ENCODE measurements at regions not wholly inside any gene's neighbourhood (a gene's known extent, or its start where the extent isn't known, plus 50 kb on each side); places are given as distances from the start of the nearest gene placed in this dataset.

DNA sequence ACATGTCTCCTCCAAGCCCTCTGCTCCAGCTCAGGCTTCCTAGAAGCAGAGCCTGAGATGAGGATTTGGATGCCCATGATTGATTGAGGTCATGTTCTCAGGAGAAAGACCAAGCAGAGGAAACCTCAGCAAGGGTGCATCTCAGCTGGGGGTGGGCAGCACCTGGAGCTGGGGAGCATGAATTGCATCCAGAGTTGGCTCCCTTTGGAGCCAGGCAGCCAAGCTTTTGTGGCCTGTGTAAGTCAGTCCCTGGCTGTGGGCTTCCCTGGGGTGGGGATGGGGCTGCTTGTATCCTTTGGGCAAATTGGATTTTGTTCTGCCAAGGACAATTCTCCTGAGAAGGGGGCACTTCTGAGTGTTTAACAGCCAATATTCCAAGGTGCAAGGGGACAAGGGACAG lies 91.5 kb upstream of the WASF3 start:
- Histone ChIP-seq H3K36me3 (ENCODE audit: insufficient read depth, low read length) (no peaks in the 10 kb centered on the region), H3K27me3 (ENCODE audit: insufficient read depth, low read length, poor library complexity, severe bottlenecking) (no peaks in the 10 kb centered on the region), H3K27ac (ENCODE audit: low read depth, low read length) (no peak overlapping the region), H3K9me3 (ENCODE audit: low read length) (no peaks in the 10 kb centered on the region), H3K4me3 (ENCODE audit: low read length) (no peak overlapping the region), H3K4me1 (ENCODE audit: insufficient read depth, low read length) (no peaks in the 10 kb centered on the region)
- DNase-seq: no peak
- Mint-ChIP-seq H3K9me3 (no peaks in the 10 kb centered on the region), H3K4me3 (no peak overlapping the region), H3K4me1 (no peaks in the 10 kb centered on the region), H3K27me3 (peaks cover 10 to 27% of the 10 kb centered on the region in 2 donors), H3K27ac (no peak overlapping the region), H3K36me3 (no peaks in the 10 kb centered on the region)
- CTCF ChIA-PET: no interaction called here
- POLR2A ChIA-PET: no interaction called here

DNA sequence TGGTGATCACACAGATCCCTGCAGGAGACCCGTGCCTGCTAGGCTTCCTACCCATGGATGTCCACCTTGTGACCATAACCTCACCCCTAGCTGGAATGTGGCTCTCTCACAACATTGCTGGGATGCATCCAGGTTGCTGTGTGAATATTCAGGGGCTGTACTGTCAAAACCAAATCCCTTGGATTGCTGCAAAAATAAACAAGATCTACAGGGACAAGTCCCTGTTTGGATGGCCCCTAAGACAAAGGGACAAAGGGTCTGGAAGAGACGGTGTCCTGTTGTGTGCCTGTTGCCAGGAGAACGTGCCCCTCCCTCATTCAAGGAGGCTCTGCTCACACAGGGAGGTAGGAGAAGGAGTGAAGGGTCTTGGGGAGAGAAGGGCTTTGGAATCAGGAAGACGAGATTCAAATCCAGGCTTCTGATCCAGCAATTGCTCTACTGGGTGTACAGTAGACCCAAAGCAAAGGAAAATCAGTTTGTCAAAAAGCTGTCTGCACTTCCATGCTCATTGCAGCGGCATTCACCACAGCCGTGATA lies 89.2 kb upstream of the WASF3 start:
- CTCF ChIA-PET: interaction anchor here (0.6 kb wide), 1 partner anchor 1901 kb away, joined by 3 read pairs; no protein-coding TSS in a partner anchor
- H3K27me3 ChIP-seq (ENCODE audit: insufficient read depth, low read length, poor library complexity, severe bottlenecking): no peaks in the 10 kb centered on the region

DNA sequence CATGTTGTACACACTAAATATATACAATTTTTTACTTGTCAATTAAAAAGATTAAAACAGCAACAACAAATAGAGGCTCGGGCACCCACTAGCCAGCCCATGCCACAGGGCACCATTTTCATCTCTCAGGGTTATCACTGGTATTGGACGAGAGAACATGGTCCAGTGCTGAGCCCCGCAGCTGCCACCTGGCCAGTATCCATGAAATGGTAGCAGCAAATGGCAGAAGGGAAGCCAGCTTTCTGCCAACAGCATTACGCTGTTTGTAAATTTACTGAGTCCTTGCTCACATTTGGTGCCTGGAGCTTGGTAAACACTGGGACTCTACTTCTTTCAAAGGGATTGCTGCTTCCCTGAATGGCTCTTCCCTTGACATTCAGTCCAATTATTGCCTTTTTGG lies 87.9 kb upstream of the WASF3 start:
- Histone ChIP-seq H3K36me3 (ENCODE audit: insufficient read depth, low read length) (no peaks in the 10 kb centered on the region), H3K4me3 (ENCODE audit: low read length) (no peak overlapping the region), H3K4me1 (ENCODE audit: insufficient read depth, low read length) (no peaks in the 10 kb centered on the region), H3K27ac (ENCODE audit: low read depth, low read length) (no peak overlapping the region), H3K27me3 (ENCODE audit: insufficient read depth, low read length, poor library complexity, severe bottlenecking) (no peaks in the 10 kb centered on the region), H3K9me3 (ENCODE audit: low read length) (no peaks in the 10 kb centered on the region)
- Mint-ChIP-seq H3K4me3 (no peak overlapping the region), H3K4me1 (no peaks in the 10 kb centered on the region), H3K9me3 (no peaks in the 10 kb centered on the region), H3K36me3 (no peaks in the 10 kb centered on the region), H3K27me3 (peaks cover 10 to 12% of the 10 kb centered on the region in 2 donors), H3K27ac (no peak overlapping the region)
- ChIA-PET CTCF (no interaction called here), POLR2A (no interaction called here)
- no peak for DNase-seq

More for the DNA sequence above, 89.2 kb upstream of the WASF3 start:
- no peak overlapping the region for H3K27ac ChIP-seq (ENCODE audit: low read depth, low read length)
- H3K4me1 Mint-ChIP-seq: no peaks in the 10 kb centered on the region
- no peaks in the 10 kb centered on the region for H3K9me3 Mint-ChIP-seq
- peaks cover 10 to 17% of the 10 kb centered on the region in 2 donors for H3K27me3 Mint-ChIP-seq
- POLR2A ChIA-PET: interaction anchor here (0.6 kb wide), 1 partner anchor 57 kb away, joined by 3 read pairs; no protein-coding TSS in a partner anchor
- no peak overlapping the region for H3K27ac Mint-ChIP-seq
- H3K36me3 Mint-ChIP-seq: no peaks in the 10 kb centered on the region
- no peaks in the 10 kb centered on the region for H3K4me1 ChIP-seq (ENCODE audit: insufficient read depth, low read length)
- no peak overlapping the region for H3K4me3 ChIP-seq (ENCODE audit: low read length)
- H3K4me3 Mint-ChIP-seq: no peak overlapping the region
- H3K9me3 ChIP-seq (ENCODE audit: low read length): no peaks in the 10 kb centered on the region
- H3K36me3 ChIP-seq (ENCODE audit: insufficient read depth, low read length): no peaks in the 10 kb centered on the region
- DNase-seq: no peak

DNA sequence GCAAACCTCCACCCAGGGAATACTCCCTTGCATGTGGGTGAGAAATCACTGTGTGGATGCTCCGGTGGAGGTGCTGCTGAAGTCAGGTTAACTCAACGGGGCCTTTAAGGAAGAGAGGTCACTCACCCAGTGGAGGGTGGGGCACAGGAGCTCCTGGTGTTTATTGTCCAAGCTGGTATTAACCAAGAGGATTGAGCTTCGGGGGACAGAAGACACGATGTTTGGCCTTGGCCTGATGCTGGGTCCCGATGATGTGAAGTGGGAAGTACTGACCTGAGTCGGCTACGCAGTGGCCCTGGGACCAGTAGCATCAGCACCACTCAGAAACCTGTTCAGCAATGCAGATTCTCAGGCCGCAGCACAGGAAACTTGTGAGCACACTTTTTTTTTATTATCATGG lies 85.7 kb upstream of the WASF3 start:
- Mint-ChIP-seq H3K9me3 (no peaks in the 10 kb centered on the region), H3K27ac (no peak overlapping the region), H3K4me3 (no peak overlapping the region), H3K36me3 (no peaks in the 10 kb centered on the region), H3K27me3 (peaks cover 3 to 5% of the 10 kb centered on the region in 2 donors), H3K4me1 (peaks cover 6 to 10% (median 9%) of the 10 kb centered on the region in 3 donors)
- H3K4me3 ChIP-seq (ENCODE audit: low read length): no peak overlapping the region
- no peaks in the 10 kb centered on the region for H3K27me3 ChIP-seq (ENCODE audit: insufficient read depth, low read length, poor library complexity, severe bottlenecking)
- H3K36me3 ChIP-seq (ENCODE audit: insufficient read depth, low read length): no peaks in the 10 kb centered on the region
- DNase-seq: no peak
- ChIA-PET CTCF (no interaction called here), POLR2A (no interaction called here)
- H3K4me1 ChIP-seq (ENCODE audit: insufficient read depth, low read length): peaks cover 7% of the 10 kb centered on the region
- no peak overlapping the region for H3K27ac ChIP-seq (ENCODE audit: low read depth, low read length)
- no peaks in the 10 kb centered on the region for H3K9me3 ChIP-seq (ENCODE audit: low read length)

DNA sequence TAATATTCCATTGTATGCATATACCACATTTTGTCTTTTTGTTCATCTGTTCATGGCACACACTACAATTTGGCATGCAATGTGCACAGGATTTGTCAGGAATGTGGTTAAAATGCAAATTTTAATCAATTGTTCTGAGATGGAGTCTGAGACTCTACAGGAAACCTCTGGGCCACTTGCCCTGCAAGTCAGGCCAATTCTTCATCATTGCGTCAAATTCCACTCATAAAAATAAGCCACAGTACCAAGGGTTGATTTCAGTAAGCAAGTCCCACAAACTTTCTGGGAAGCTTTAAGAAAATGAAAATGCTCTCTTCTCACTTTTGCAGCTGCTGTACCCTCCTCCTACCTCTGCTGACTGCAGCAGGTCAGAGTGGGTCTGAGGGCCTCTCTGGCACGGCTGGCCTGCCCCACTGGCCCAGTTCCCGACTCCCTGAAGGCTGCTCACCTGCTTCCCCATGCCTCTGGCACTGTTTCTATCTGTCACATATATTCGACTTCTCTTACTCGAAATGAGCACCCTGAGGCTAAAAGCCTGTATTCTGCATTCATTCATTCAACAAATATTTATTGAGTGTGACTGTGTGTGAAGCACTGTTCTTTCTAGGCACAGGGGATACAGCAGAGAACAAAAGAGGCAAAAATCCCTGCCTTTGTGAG lies 83.8 kb upstream of the WASF3 start:
- peaks cover 8% of the 10 kb centered on the region for H3K4me1 ChIP-seq (ENCODE audit: insufficient read depth, low read length)
- CTCF ChIA-PET: no interaction called here
- no peaks in the 10 kb centered on the region for H3K27me3 ChIP-seq (ENCODE audit: insufficient read depth, low read length, poor library complexity, severe bottlenecking)
- Mint-ChIP-seq H3K4me3 (no peak overlapping the region), H3K9me3 (no peaks in the 10 kb centered on the region), H3K27ac (no peak overlapping the region), H3K36me3 (no peaks in the 10 kb centered on the region), H3K27me3 (peaks cover 2 to 3% of the 10 kb centered on the region in 2 donors), H3K4me1 (peaks cover 8 to 15% (median 13%) of the 10 kb centered on the region in 3 donors)
- H3K4me3 ChIP-seq (ENCODE audit: low read length): no peak overlapping the region
- POLR2A ChIA-PET: no interaction called here
- DNase-seq: no peak
- no peaks in the 10 kb centered on the region for H3K9me3 ChIP-seq (ENCODE audit: low read length)
- no peak overlapping the region for H3K27ac ChIP-seq (ENCODE audit: low read depth, low read length)
- H3K36me3 ChIP-seq (ENCODE audit: insufficient read depth, low read length): no peaks in the 10 kb centered on the region

DNA sequence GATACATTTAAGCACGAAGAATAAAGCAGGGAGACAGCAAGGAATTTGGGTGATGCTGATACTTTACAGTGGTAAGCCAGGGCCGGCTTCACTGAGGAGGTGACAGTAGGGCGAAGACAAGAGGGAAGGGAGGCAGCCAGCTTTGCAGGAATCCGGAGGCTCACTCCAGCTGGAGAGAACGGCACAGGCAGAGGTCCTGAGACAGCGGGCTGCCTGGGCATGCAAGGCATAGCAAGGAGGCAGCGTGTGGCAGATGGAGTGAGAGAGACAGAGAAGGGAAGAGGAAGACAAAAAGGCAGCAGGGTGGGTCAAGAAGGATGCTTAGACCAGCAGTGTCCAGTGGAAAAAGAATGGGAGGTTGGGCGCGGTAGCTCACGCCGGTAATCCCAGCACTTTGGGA lies 83.2 kb upstream of the WASF3 start:
- peaks cover 2 to 3% of the 10 kb centered on the region in 2 donors for H3K27me3 Mint-ChIP-seq

DNA sequence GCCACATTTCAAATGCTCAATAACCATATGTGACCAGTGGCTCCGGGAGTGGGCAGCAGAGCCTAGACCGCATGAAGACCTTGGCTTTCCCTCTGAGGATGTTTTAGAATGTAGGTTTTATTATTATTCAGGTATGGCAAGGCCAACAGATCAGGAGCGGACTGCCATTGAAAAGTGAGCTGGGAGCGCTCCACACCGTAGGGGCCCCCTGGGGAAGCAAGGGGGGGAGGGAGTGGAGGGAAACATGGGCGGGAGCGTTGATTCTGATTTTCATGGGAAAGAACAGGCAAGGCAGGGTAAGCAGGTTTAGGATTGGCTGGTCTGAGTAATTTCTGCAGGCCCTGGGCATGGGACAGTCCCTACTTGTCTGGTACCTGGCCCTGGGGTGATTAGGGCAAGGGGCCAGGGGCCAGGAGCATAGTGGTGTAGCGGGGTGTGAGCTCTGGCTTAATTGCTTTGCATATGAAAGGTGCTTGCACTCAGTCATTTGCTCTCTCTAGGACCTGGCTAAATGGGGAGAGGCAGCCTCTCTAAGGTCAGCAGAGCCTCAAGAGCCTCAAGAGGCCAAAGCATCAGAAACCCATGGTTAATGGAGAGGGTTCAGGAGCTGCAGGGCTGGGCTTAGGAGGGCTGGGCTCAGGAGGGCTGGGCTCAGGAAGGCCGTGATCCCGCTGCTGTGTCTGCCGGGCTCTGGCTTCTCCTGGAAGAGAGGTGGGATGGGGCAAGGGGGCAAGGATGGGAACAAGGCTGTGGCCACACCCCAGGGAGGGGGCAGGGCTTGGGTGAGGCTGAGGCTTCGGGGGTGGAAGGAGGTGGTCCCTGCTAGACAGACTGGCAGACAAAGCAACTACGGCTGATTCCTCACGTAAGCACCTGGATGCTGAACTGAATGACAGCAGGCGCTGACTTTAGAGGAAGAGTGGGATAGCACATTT lies 82.0 kb upstream of the WASF3 start:
- peaks cover 8 to 15% (median 13%) of the 10 kb centered on the region in 3 donors for H3K4me1 Mint-ChIP-seq
- H3K9me3 ChIP-seq (ENCODE audit: low read length): no peaks in the 10 kb centered on the region
- H3K9me3 Mint-ChIP-seq: no peaks in the 10 kb centered on the region
- ChIA-PET CTCF (no interaction called here), POLR2A (interaction anchor here (0.6 kb wide), 1 partner anchor 961 kb away, joined by 9 read pairs; no protein-coding TSS in a partner anchor)
- no peaks in the 10 kb centered on the region for H3K36me3 Mint-ChIP-seq
- H3K27me3 Mint-ChIP-seq: peaks cover 1 to 2% of the 10 kb centered on the region in 2 donors
- H3K4me3 ChIP-seq (ENCODE audit: low read length): no peak overlapping the region
- no peaks in the 10 kb centered on the region for H3K36me3 ChIP-seq (ENCODE audit: insufficient read depth, low read length)
- peak overlapping the region in 2 of 7 donors; percentile 43 to 48 for H3K4me3 Mint-ChIP-seq
- H3K27ac ChIP-seq (ENCODE audit: low read depth, low read length): no peak overlapping the region
- DNase-seq: no peak
- H3K27ac Mint-ChIP-seq: peak overlapping the region in 2 of 8 donors; percentile 10 to 40
- no peaks in the 10 kb centered on the region for H3K27me3 ChIP-seq (ENCODE audit: insufficient read depth, low read length, poor library complexity, severe bottlenecking)
- H3K4me1 ChIP-seq (ENCODE audit: insufficient read depth, low read length): peaks cover 8% of the 10 kb centered on the region

More for the DNA sequence above, 83.2 kb upstream of the WASF3 start:
- Histone ChIP-seq H3K36me3 (ENCODE audit: insufficient read depth, low read length) (no peaks in the 10 kb centered on the region), H3K27ac (ENCODE audit: low read depth, low read length) (no peak overlapping the region), H3K9me3 (ENCODE audit: low read length) (no peaks in the 10 kb centered on the region), H3K4me1 (ENCODE audit: insufficient read depth, low read length) (peaks cover 8% of the 10 kb centered on the region), H3K4me3 (ENCODE audit: low read length) (no peak overlapping the region), H3K27me3 (ENCODE audit: insufficient read depth, low read length, poor library complexity, severe bottlenecking) (no peaks in the 10 kb centered on the region)
- Mint-ChIP-seq H3K36me3 (no peaks in the 10 kb centered on the region), H3K27ac (peak overlapping the region in 1 of 8 donors; percentile 80), H3K4me3 (no peak overlapping the region), H3K4me1 (peaks cover 8 to 15% (median 13%) of the 10 kb centered on the region in 3 donors), H3K9me3 (no peaks in the 10 kb centered on the region)
- POLR2A ChIA-PET: no interaction called here
- CTCF ChIA-PET: interaction anchor here (0.7 kb wide), 1 partner anchor 290 kb away, joined by 3 read pairs; no protein-coding TSS in a partner anchor
- no peak for DNase-seq
